Stomach (tissue), 4 donors: ENCODE measurements at regions not wholly inside any gene's neighbourhood (a gene's known extent, or its start where the extent isn't known, plus 50 kb on each side); places are given as distances from the start of the nearest gene placed in this dataset.

ENCODE experiments used
- CTCF ChIP-seq, 7 experiments: fragments of 450-650 bp in 4 of 7; fragments of 200-600 bp in 3 of 7; sonication (generic) in 3 of 7; IDR thresholded peaks; one replicate each; pipeline ENCODE4 v1.5.1; 2016 to 2019; ENCODE audit warnings: antibody characterized with exemption in 7 of 7, control low read depth in 2 of 7, mild to moderate bottlenecking in 1 of 7
- EP300 ChIP-seq: sonication (generic); formaldehyde crosslinking; IDR thresholded peaks from one replicate; pipeline ENCODE4 v1.6.1; 2017; ENCODE audit warnings: antibody characterized with exemption
- POLR2A ChIP-seq, 4 donors: fragments of 450-650 bp; IDR thresholded peaks; one replicate each; pipeline ENCODE4 v1.6.1; 2016; ENCODE audit warnings: antibody characterized with exemption in 4 of 4, control low read depth in 2 of 4, mild to moderate bottlenecking in 1 of 4, moderate library complexity in 1 of 4
- POLR2AphosphoS5 ChIP-seq, 3 donors: sonication (generic); formaldehyde crosslinking; IDR thresholded peaks; one replicate each; pipeline ENCODE4 v1.6.1; 2016; ENCODE audit warnings: antibody characterized with exemption in 3 of 3

- no peak for TF ChIP-seq POLR2A (IDR thresholded peaks at IDR 0.05)
- TF ChIP-seq CTCF (IDR thresholded peaks at IDR 0.05) = no peak
- no peak for TF ChIP-seq EP300
- TF ChIP-seq POLR2AphosphoS5 (IDR thresholded peaks at IDR 0.05) = no peak
These were observed 57.6 kb upstream of the ZNF519 start for GRCh38 chr18:14189858-14190257.
